ENCODE measurements at regions not wholly inside any gene's neighbourhood (a gene's known extent, or its start where the extent isn't known, plus 50 kb on each side); places are given as distances from the start of the nearest gene placed in this dataset.
"Not testable (repeated sequence)": the region's sequence is repeated elsewhere in the genome, so short reads cannot be mapped to it uniquely, and the experiment has no call there.

DNA sequence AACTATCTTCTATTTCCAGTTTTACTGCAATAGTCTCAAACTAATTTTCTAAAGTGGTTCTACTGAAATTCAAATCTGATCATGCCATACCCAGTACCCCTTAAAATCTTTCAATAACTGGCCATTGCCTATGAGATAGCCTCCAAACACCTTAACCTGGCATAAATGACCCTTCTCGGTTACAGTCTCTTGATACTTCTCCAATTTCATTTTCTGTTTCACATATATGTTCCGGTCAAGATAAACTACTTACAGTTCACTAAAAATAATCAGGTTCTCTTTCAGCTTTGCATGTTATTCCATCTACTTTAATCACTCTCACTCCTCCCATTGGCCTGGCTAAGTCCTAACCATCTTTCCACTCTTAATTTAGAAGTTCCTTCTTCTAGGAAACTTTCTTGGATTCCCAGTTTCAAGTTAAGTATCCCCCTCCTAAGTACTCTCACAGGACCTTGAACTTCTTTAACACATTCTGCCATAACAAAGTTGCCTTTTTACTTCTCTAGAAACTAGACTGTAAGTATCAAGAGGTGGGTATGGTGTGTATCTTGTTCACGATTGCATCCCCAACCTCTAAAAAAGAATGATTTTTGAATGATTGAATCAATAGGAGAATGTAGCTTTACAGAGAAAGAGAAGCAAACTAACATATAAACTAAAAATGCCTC, 110.2 kb upstream of the RBBP8 start:
- Histone ChIP-seq H2BK15ac (replicated peaks; ENCODE audit: low read depth) (peak overlapping the region; percentile 57), H2BK120ac (ENCODE audit: low read depth, low read length) (no peak overlapping the region), H4K8ac (ENCODE audit: low read depth, low read length) (no peak overlapping the region), H3K4me1 (ENCODE audit: control insufficient read depth, low read depth, low read length) (no peaks in the 10 kb centered on the region), H3K9ac (ENCODE audit: low read length) (no peak overlapping the region), H3K4me3 (ENCODE audit: low read length) (no peak overlapping the region), H3K36me3 (ENCODE audit: control insufficient read depth, insufficient read depth, low read length) (no peaks in the 10 kb centered on the region), H3K27ac (ENCODE audit: low read depth, low read length) (no peak overlapping the region), H2AK5ac (ENCODE audit: low read length) (no peak overlapping the region), H3K23ac (ENCODE audit: low read length) (no peak overlapping the region), H3K56ac (ENCODE audit: low read length) (no peak overlapping the region), H3K18ac (ENCODE audit: low read length) (no peak overlapping the region), H2BK5ac (ENCODE audit: low read length) (no peak overlapping the region), H4K5ac (ENCODE audit: low read length) (no peak overlapping the region), H3K4ac (ENCODE audit: low read depth, low read length) (no peak overlapping the region), H3K79me1 (ENCODE audit: low read length) (no peaks in the 10 kb centered on the region), H3K79me2 (ENCODE audit: control insufficient read depth, insufficient read depth, low read length) (no peaks in the 10 kb centered on the region), H3K4me2 (ENCODE audit: low read length) (no peak overlapping the region), H3K27me3 (ENCODE audit: insufficient read depth, low read length, poor library complexity) (no peaks in the 10 kb centered on the region)
- WGBS (ENCODE audit: extremely low coverage, insufficient coverage, low lambda C conversion rate), result no CpG with 5 or more reads among the region's 3 CpGs
- DNase-seq, result no peak

DNA sequence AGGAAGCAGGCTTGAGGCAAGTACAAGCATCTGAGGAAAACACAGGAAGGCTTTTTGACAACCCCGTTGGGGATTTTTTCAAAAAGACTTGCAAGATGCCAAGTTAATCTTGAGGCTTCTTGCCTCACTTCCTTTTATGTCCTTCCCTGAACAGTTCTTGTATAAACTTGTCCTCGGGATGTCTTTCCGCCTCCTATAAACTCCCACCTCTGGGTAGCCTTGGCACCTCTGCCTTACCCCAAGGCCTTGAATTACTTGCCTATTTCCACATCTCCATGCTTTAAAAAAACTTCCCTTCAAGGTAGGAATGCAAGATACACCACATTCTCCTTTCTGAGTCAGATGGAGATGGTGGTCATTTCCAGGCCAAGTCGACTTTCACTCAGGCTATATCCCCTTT, 106.4 kb upstream of the RBBP8 start:
- no peak overlapping the region for H3K9ac ChIP-seq (ENCODE audit: low read length)
- no peak overlapping the region for H3K4me2 ChIP-seq (ENCODE audit: low read length)
- no peak overlapping the region for H3K56ac ChIP-seq (ENCODE audit: low read length)
- no peak overlapping the region for H2AK5ac ChIP-seq (ENCODE audit: low read length)
- H3K27me3 ChIP-seq (ENCODE audit: insufficient read depth, low read length, poor library complexity), result no peaks in the 10 kb centered on the region
- no peak overlapping the region for H3K27ac ChIP-seq (ENCODE audit: low read depth, low read length)
- no CpG with 5 or more reads among the region's 4 CpGs for WGBS (ENCODE audit: extremely low coverage, insufficient coverage, low lambda C conversion rate)
- no peaks in the 10 kb centered on the region for H3K79me2 ChIP-seq (ENCODE audit: control insufficient read depth, insufficient read depth, low read length)
- no peak overlapping the region for H2BK5ac ChIP-seq (ENCODE audit: low read length)
- H3K4me1 ChIP-seq (ENCODE audit: control insufficient read depth, low read depth, low read length), result peaks cover 2% of the 10 kb centered on the region
- no peak overlapping the region for H3K23ac ChIP-seq (ENCODE audit: low read length)
- no peak overlapping the region for H3K18ac ChIP-seq (ENCODE audit: low read length)
- no peak overlapping the region for H3K4me3 ChIP-seq (ENCODE audit: low read length)
- no peak overlapping the region for H2BK15ac ChIP-seq (replicated peaks; ENCODE audit: low read depth)
- H4K8ac ChIP-seq (ENCODE audit: low read depth, low read length), result no peak overlapping the region
- H3K79me1 ChIP-seq (ENCODE audit: low read length), result no peaks in the 10 kb centered on the region
- no peak overlapping the region for H4K5ac ChIP-seq (ENCODE audit: low read length)
- no peaks in the 10 kb centered on the region for H3K36me3 ChIP-seq (ENCODE audit: control insufficient read depth, insufficient read depth, low read length)
- no peak for DNase-seq
- H2BK120ac ChIP-seq (ENCODE audit: low read depth, low read length), result no peak overlapping the region
- H3K4ac ChIP-seq (ENCODE audit: low read depth, low read length), result no peak overlapping the region

DNA sequence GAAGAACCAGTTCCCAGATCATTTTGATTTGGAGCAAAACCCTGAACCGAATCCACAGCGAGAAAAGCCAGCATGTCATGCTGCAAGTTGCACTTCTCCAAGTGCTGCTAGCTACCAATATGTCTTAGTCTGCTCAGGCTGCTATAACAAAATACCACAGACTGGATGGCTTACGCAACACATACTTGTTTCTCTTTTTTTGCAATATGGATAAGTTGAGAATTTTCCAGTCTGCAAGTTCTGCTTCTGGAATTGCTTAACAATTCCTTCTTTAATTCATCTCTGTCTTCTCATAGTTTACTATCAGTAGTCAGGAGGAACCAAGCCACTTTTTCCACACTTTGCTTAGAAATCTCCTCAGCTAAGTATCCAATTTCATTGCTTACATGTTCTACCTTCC, 105.9 kb upstream of the RBBP8 start:
- Histone ChIP-seq H2BK5ac (ENCODE audit: low read length) (no peak overlapping the region), H3K23ac (ENCODE audit: low read length) (no peak overlapping the region), H4K5ac (ENCODE audit: low read length) (no peak overlapping the region), H3K56ac (ENCODE audit: low read length) (no peak overlapping the region), H2AK5ac (ENCODE audit: low read length) (no peak overlapping the region), H3K27me3 (ENCODE audit: insufficient read depth, low read length, poor library complexity) (no peaks in the 10 kb centered on the region), H4K8ac (ENCODE audit: low read depth, low read length) (no peak overlapping the region), H3K79me2 (ENCODE audit: control insufficient read depth, insufficient read depth, low read length) (no peaks in the 10 kb centered on the region), H3K9ac (ENCODE audit: low read length) (no peak overlapping the region), H3K4ac (ENCODE audit: low read depth, low read length) (no peak overlapping the region), H3K4me1 (ENCODE audit: control insufficient read depth, low read depth, low read length) (peaks cover 2% of the 10 kb centered on the region), H2BK15ac (replicated peaks; ENCODE audit: low read depth) (no peak overlapping the region), H2BK120ac (ENCODE audit: low read depth, low read length) (no peak overlapping the region), H3K18ac (ENCODE audit: low read length) (no peak overlapping the region), H3K4me3 (ENCODE audit: low read length) (no peak overlapping the region), H3K36me3 (ENCODE audit: control insufficient read depth, insufficient read depth, low read length) (no peaks in the 10 kb centered on the region), H3K79me1 (ENCODE audit: low read length) (no peaks in the 10 kb centered on the region), H3K27ac (ENCODE audit: low read depth, low read length) (no peak overlapping the region), H3K4me2 (ENCODE audit: low read length) (no peak overlapping the region)
- no peak for DNase-seq
- no CpG with 5 or more reads among the region's 3 CpGs for WGBS (ENCODE audit: extremely low coverage, insufficient coverage, low lambda C conversion rate)

DNA sequence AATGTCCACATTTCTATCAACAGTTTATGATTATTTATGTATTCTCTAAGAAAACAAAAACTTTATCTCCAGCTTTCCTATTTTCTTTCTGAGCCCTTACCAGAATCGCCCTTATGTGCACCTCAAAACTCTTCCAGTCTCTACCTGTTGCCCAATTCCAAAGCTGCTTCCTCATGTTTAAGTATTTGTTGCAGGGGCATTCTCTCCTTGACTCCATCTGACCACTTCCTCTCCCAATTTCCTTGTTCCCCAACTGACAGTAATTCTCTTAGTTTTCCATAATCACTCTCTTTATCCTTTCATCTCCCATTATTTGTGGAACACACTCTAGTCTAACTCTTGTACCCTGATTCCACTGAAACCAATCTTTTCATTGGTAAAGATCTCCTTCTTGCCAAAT, 105.4 kb upstream of the RBBP8 start:
- H4K5ac ChIP-seq (ENCODE audit: low read length), result no peak overlapping the region
- no peak overlapping the region for H4K8ac ChIP-seq (ENCODE audit: low read depth, low read length)
- no peak overlapping the region for H2BK5ac ChIP-seq (ENCODE audit: low read length)
- no peak overlapping the region for H3K9ac ChIP-seq (ENCODE audit: low read length)
- H3K79me1 ChIP-seq (ENCODE audit: low read length), result no peaks in the 10 kb centered on the region
- H3K4me1 ChIP-seq (ENCODE audit: control insufficient read depth, low read depth, low read length), result peaks cover 2% of the 10 kb centered on the region
- H3K79me2 ChIP-seq (ENCODE audit: control insufficient read depth, insufficient read depth, low read length), result no peaks in the 10 kb centered on the region
- H3K4me3 ChIP-seq (ENCODE audit: low read length), result no peak overlapping the region
- no peak overlapping the region for H3K27ac ChIP-seq (ENCODE audit: low read depth, low read length)
- H3K4me2 ChIP-seq (ENCODE audit: low read length), result no peak overlapping the region
- WGBS (ENCODE audit: extremely low coverage, insufficient coverage, low lambda C conversion rate), result no CpG with 5 or more reads among the region's 1 CpG
- H3K23ac ChIP-seq (ENCODE audit: low read length), result no peak overlapping the region
- H3K27me3 ChIP-seq (ENCODE audit: insufficient read depth, low read length, poor library complexity), result no peaks in the 10 kb centered on the region
- no peak overlapping the region for H3K18ac ChIP-seq (ENCODE audit: low read length)
- H2BK120ac ChIP-seq (ENCODE audit: low read depth, low read length), result no peak overlapping the region
- H3K56ac ChIP-seq (ENCODE audit: low read length), result no peak overlapping the region
- DNase-seq, result no peak
- peak overlapping the region; percentile 36 for H2BK15ac ChIP-seq (replicated peaks; ENCODE audit: low read depth)
- H3K4ac ChIP-seq (ENCODE audit: low read depth, low read length), result no peak overlapping the region
- H2AK5ac ChIP-seq (ENCODE audit: low read length), result no peak overlapping the region
- H3K36me3 ChIP-seq (ENCODE audit: control insufficient read depth, insufficient read depth, low read length), result no peaks in the 10 kb centered on the region

DNA sequence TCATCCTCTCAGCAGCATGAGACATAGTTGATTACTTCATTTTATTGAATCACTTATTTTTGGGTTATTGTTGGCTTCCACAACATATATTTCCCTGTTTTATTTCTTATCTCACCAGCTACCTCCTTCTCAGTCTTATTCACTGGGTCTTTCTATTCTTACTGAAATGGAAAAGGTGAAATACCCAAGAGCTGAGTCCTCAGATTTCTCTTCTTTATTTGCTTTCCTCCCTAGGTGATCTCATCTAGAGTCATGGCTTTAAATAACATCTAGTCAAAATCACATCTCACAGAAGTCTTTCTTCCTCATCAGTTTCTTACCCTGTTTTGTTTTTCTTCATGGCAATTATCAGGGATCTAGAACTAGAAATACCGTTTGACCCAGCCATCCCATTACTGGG, 105.0 kb upstream of the RBBP8 start:
- no peak overlapping the region for H3K9ac ChIP-seq (ENCODE audit: low read length)
- H3K4ac ChIP-seq (ENCODE audit: low read depth, low read length), result no peak overlapping the region
- DNase-seq, result no peak
- H3K18ac ChIP-seq (ENCODE audit: low read length), result no peak overlapping the region
- no peak overlapping the region for H2BK5ac ChIP-seq (ENCODE audit: low read length)
- no peak overlapping the region for H4K5ac ChIP-seq (ENCODE audit: low read length)
- no peak overlapping the region for H2BK120ac ChIP-seq (ENCODE audit: low read depth, low read length)
- no peak overlapping the region for H2BK15ac ChIP-seq (replicated peaks; ENCODE audit: low read depth)
- no peak overlapping the region for H3K27ac ChIP-seq (ENCODE audit: low read depth, low read length)
- H2AK5ac ChIP-seq (ENCODE audit: low read length), result no peak overlapping the region
- peaks cover 2% of the 10 kb centered on the region for H3K4me1 ChIP-seq (ENCODE audit: control insufficient read depth, low read depth, low read length)
- WGBS (ENCODE audit: extremely low coverage, insufficient coverage, low lambda C conversion rate), result no CpG with 5 or more reads among the region's 1 CpG
- no peak overlapping the region for H3K56ac ChIP-seq (ENCODE audit: low read length)
- H3K23ac ChIP-seq (ENCODE audit: low read length), result no peak overlapping the region
- no peaks in the 10 kb centered on the region for H3K36me3 ChIP-seq (ENCODE audit: control insufficient read depth, insufficient read depth, low read length)
- no peaks in the 10 kb centered on the region for H3K79me1 ChIP-seq (ENCODE audit: low read length)
- H3K79me2 ChIP-seq (ENCODE audit: control insufficient read depth, insufficient read depth, low read length), result no peaks in the 10 kb centered on the region
- no peak overlapping the region for H3K4me2 ChIP-seq (ENCODE audit: low read length)
- no peak overlapping the region for H3K4me3 ChIP-seq (ENCODE audit: low read length)
- H3K27me3 ChIP-seq (ENCODE audit: insufficient read depth, low read length, poor library complexity), result no peaks in the 10 kb centered on the region
- no peak overlapping the region for H4K8ac ChIP-seq (ENCODE audit: low read depth, low read length)

DNA sequence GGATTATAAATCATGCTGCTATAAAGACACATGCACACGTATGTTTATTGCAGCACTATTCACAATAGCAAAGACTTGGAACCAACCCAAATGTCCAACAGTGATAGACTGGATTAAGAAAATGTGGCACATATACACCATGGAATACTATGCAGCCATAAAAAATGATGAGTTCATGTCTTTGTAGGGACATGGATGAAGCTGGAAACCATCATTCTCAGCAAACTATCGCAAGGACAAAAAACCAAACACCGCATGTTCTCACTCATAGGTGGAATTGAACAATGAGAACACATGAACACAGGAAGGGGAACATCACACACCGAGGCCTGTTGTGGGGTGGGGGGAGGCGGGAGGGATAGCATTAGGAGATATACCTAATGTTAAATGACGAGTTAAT, 104.5 kb upstream of the RBBP8 start:
- H3K4ac ChIP-seq (ENCODE audit: low read depth, low read length), result not testable (repeated sequence)
- no CpG with 5 or more reads among the region's 6 CpGs for WGBS (ENCODE audit: extremely low coverage, insufficient coverage, low lambda C conversion rate)

More for the DNA sequence above, 104.5 kb upstream of the RBBP8 start:
- not testable (repeated sequence) for H3K4me1 ChIP-seq (ENCODE audit: control insufficient read depth, low read depth, low read length); H3K4me2 ChIP-seq (ENCODE audit: low read length); H3K79me1 ChIP-seq (ENCODE audit: low read length); H3K27ac ChIP-seq (ENCODE audit: low read depth, low read length); H4K5ac ChIP-seq (ENCODE audit: low read length); H3K18ac ChIP-seq (ENCODE audit: low read length); H3K4me3 ChIP-seq (ENCODE audit: low read length); H2BK15ac ChIP-seq (replicated peaks; ENCODE audit: low read depth); H3K36me3 ChIP-seq (ENCODE audit: control insufficient read depth, insufficient read depth, low read length); H3K56ac ChIP-seq (ENCODE audit: low read length); H3K27me3 ChIP-seq (ENCODE audit: insufficient read depth, low read length, poor library complexity); H3K23ac ChIP-seq (ENCODE audit: low read length); H2BK5ac ChIP-seq (ENCODE audit: low read length); H2BK120ac ChIP-seq (ENCODE audit: low read depth, low read length); H3K79me2 ChIP-seq (ENCODE audit: control insufficient read depth, insufficient read depth, low read length); H4K8ac ChIP-seq (ENCODE audit: low read depth, low read length); H3K9ac ChIP-seq (ENCODE audit: low read length); DNase-seq; H2AK5ac ChIP-seq (ENCODE audit: low read length)

Data from mesendoderm (in vitro differentiated cells).